ENCODE measurements at regions not wholly inside any gene's neighbourhood (a gene's known extent, or its start where the extent isn't known, plus 50 kb on each side); places are given as distances from the start of the nearest gene placed in this dataset.
A peak's percentile ranks its signal among the peaks of the same experiment; 100 is the strongest.

DNA sequence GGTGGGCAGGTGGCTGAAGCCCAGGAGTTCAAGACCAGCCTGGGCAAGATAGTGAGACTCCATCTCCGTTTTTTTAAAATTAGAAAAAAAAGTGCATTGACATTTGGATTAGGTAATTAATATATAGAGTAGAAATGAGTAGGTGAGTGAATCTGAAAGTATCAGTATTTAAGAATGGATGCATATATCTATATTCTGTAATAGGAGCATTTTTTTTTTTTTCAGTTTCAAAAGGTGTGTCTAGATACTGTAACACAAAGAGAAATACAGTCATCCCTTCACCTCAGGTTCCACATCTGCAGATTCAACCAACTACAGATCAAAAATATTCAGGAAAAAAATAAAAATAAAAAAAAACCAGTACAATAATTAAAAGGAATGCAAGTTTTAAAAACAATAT, 50.8 kb downstream of the RBM27 start:
- no peak for DNase-seq (ENCODE audit: low spot score)

GRCh38 chr5:146273109-146273508, 65.5 kb upstream of the POU4F3 start:
- DNase-seq (ENCODE audit: low spot score), result no peak

DNA sequence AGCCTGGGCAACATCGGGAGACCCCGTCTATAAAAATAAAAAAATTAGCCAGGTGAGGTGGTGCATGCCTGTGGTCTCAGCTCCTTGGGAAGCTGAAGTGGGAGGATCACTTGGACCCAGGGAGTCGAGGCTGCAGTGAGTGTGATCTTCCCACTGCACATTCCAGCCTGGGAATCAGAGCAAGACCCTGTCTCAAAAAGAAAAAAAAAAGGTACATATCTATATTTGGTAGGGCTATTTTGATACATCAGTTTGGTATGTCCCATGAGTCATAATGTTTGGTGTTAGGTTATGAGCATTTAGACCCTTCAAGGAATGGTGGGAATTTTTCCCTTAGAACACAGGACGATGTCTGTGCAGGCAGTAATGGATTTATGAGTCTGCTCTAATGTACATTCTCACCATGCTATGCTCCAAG, 55.3 kb upstream of the POU4F3 start:
- peak; percentile 65 for DNase-seq (ENCODE audit: low spot score)

GRCh38 chr5:146284016-146284415, 54.6 kb upstream of the POU4F3 start:
- no peak for DNase-seq (ENCODE audit: low spot score)
